C4-2B (cell line): ENCODE measurements at regions not wholly inside any gene's neighbourhood (a gene's known extent, or its start where the extent isn't known, plus 50 kb on each side); places are given as distances from the start of the nearest gene placed in this dataset.

ENCODE experiments used
- CTCF ChIP-seq: fragments of 450-650 bp; conservative IDR thresholded peaks from 2 replicates; pipeline ENCODE4 v1.5.1; 2017; ENCODE audit warnings: mild to moderate bottlenecking
- ZFX ChIP-seq: fragments of 450-650 bp; IDR thresholded peaks from 2 replicates; pipeline ENCODE4 v1.6.1; 2017

DNA sequence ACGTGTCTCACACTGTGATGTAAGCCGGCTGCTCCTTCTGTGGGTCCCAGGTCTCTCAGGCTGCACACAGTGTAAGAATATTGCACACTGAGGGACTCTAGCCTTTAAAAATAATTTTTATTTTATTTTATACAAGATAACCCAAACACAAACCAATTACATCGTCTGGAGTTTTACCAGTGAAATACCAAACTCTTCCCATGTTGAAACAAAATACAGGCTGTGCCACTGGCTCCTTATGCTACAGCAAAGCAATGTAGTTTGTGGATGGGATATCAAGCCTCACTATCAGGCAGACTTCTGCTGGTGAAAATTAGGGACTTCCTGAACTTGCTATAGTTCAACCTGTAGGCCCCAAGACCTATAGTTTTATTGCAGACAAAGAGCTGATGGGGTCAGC lies 311.3 kb upstream of the SLCO3A1 start:
- TF ChIP-seq CTCF (no peak), ZFX (no peak)
